Adipocyte (in vitro differentiated cells): ENCODE measurements at regions not wholly inside any gene's neighbourhood (a gene's known extent, or its start where the extent isn't known, plus 50 kb on each side); places are given as distances from the start of the nearest gene placed in this dataset.

Experiments used
- DNase-seq: peaks from one replicate; pipeline ENCODE4 v3.0.0-alpha.2; 2015; ENCODE audit warnings: low read depth
- H3K27me3 ChIP-seq: replicated peaks from 2 replicates; pipeline ENCODE4 v1.7.0; 2013; ENCODE audit warnings: mild to moderate bottlenecking, low read length, moderate library complexity; ENCODE audit not compliant: control insufficient read depth, insufficient read depth
- H3K36me3 ChIP-seq: 2 replicates; pipeline ENCODE4 v1.7.0; 2013; ENCODE audit warnings: low read length, mild to moderate bottlenecking, moderate library complexity; ENCODE audit not compliant: control insufficient read depth, insufficient read depth, severe bottlenecking
- H3K4me1 ChIP-seq: 2 replicates; pipeline ENCODE4 v1.7.0; 2013; ENCODE audit warnings: mild to moderate bottlenecking, low read length, moderate library complexity; ENCODE audit not compliant: control insufficient read depth, insufficient read depth
- H3K4me3 ChIP-seq: 2 replicates; pipeline ENCODE4 v1.7.0; 2013; ENCODE audit warnings: mild to moderate bottlenecking, low read length, moderate library complexity
- H3K9ac ChIP-seq: 2 replicates; pipeline ENCODE4 v1.7.0; 2013; ENCODE audit warnings: mild to moderate bottlenecking, low read length, moderate library complexity
- H3K9me3 ChIP-seq: 2 replicates; pipeline ENCODE4 v1.7.0; 2013; ENCODE audit warnings: mild to moderate bottlenecking, low read length, moderate library complexity; ENCODE audit not compliant: control insufficient read depth

- no peak for DNase-seq
- no peaks in the 10 kb centered on the region for H3K36me3 ChIP-seq
- no peak overlapping the region for H3K9ac ChIP-seq
- H3K9me3 ChIP-seq, result peaks cover 19% of the 10 kb centered on the region
- H3K27me3 ChIP-seq, result no peaks in the 10 kb centered on the region
- no peak overlapping the region for H3K4me3 ChIP-seq
- no peaks in the 10 kb centered on the region for H3K4me1 ChIP-seq
Measured at GRCh38 chr7:94813917-94814316, 93.5 kb upstream of the PPP1R9A start.

GRCh38 chr7:94823947-94824346 lies 83.4 kb upstream of the PPP1R9A start:
- Histone ChIP-seq H3K36me3 (no peaks in the 10 kb centered on the region), H3K27me3 (no peaks in the 10 kb centered on the region), H3K4me3 (no peak overlapping the region), H3K9me3 (peaks cover 6% of the 10 kb centered on the region), H3K4me1 (no peaks in the 10 kb centered on the region), H3K9ac (no peak overlapping the region)
- peak; percentile 7 for DNase-seq

- Histone ChIP-seq H3K27me3 (no peaks in the 10 kb centered on the region), H3K9me3 (no peaks in the 10 kb centered on the region), H3K9ac (no peak overlapping the region), H3K4me1 (no peaks in the 10 kb centered on the region), H3K4me3 (no peak overlapping the region), H3K36me3 (no peaks in the 10 kb centered on the region)
- no peak for DNase-seq
Measured at GRCh38 chr7:94829987-94830386, 77.4 kb upstream of the PPP1R9A start.

- H3K27me3 ChIP-seq, result no peaks in the 10 kb centered on the region
- DNase-seq, result no peak
- no peaks in the 10 kb centered on the region for H3K9me3 ChIP-seq
- H3K36me3 ChIP-seq, result no peaks in the 10 kb centered on the region
- no peak overlapping the region for H3K9ac ChIP-seq
- H3K4me3 ChIP-seq, result no peak overlapping the region
- H3K4me1 ChIP-seq, result no peaks in the 10 kb centered on the region
Measured at GRCh38 chr7:94832051-94832450, 75.3 kb upstream of the PPP1R9A start.

GRCh38 chr7:94834359-94834758 lies 73.0 kb upstream of the PPP1R9A start:
- Histone ChIP-seq H3K9ac (no peak overlapping the region), H3K9me3 (peaks cover 23% of the 10 kb centered on the region), H3K4me3 (no peak overlapping the region), H3K36me3 (no peaks in the 10 kb centered on the region), H3K4me1 (no peaks in the 10 kb centered on the region), H3K27me3 (no peaks in the 10 kb centered on the region)
- no peak for DNase-seq

GRCh38 chr7:94838717-94839116 lies 68.7 kb upstream of the PPP1R9A start:
- no peak for DNase-seq
- no peaks in the 10 kb centered on the region for H3K36me3 ChIP-seq
- no peak overlapping the region for H3K9ac ChIP-seq
- peak overlapping the region; percentile 9 for H3K4me3 ChIP-seq
- H3K4me1 ChIP-seq, result no peaks in the 10 kb centered on the region
- H3K27me3 ChIP-seq, result no peaks in the 10 kb centered on the region
- H3K9me3 ChIP-seq, result peaks cover 50% of the 10 kb centered on the region

- Histone ChIP-seq H3K27me3 (no peaks in the 10 kb centered on the region), H3K4me1 (no peaks in the 10 kb centered on the region), H3K36me3 (no peaks in the 10 kb centered on the region), H3K9me3 (peaks cover 50% of the 10 kb centered on the region), H3K4me3 (no peak overlapping the region), H3K9ac (no peak overlapping the region)
- DNase-seq, result no peak
Measured at GRCh38 chr7:94843553-94843952, 63.8 kb upstream of the PPP1R9A start.

GRCh38 chr7:94848531-94848930 lies 58.9 kb upstream of the PPP1R9A start:
- H3K27me3 ChIP-seq, result no peaks in the 10 kb centered on the region
- H3K9me3 ChIP-seq, result peaks cover 16% of the 10 kb centered on the region
- no peaks in the 10 kb centered on the region for H3K36me3 ChIP-seq
- H3K4me1 ChIP-seq, result no peaks in the 10 kb centered on the region
- no peak for DNase-seq
- H3K4me3 ChIP-seq, result no peak overlapping the region
- no peak overlapping the region for H3K9ac ChIP-seq

- Histone ChIP-seq H3K4me3 (no peak overlapping the region), H3K9me3 (peaks cover 11% of the 10 kb centered on the region), H3K36me3 (no peaks in the 10 kb centered on the region), H3K9ac (no peak overlapping the region), H3K4me1 (no peaks in the 10 kb centered on the region), H3K27me3 (no peaks in the 10 kb centered on the region)
- no peak for DNase-seq
Measured at GRCh38 chr7:94848992-94849576, 58.3 kb upstream of the PPP1R9A start.

GRCh38 chr7:94849636-94850208 lies 57.7 kb upstream of the PPP1R9A start:
- H3K36me3 ChIP-seq, result no peaks in the 10 kb centered on the region
- H3K9me3 ChIP-seq, result peaks cover 8% of the 10 kb centered on the region
- H3K9ac ChIP-seq, result no peak overlapping the region
- no peaks in the 10 kb centered on the region for H3K27me3 ChIP-seq
- no peak overlapping the region for H3K4me3 ChIP-seq
- no peak for DNase-seq
- no peaks in the 10 kb centered on the region for H3K4me1 ChIP-seq

GRCh38 chr7:94855589-94855988 lies 51.8 kb upstream of the PPP1R9A start:
- no peaks in the 10 kb centered on the region for H3K9me3 ChIP-seq
- H3K4me3 ChIP-seq, result no peak overlapping the region
- H3K4me1 ChIP-seq, result no peaks in the 10 kb centered on the region
- H3K9ac ChIP-seq, result no peak overlapping the region
- H3K36me3 ChIP-seq, result no peaks in the 10 kb centered on the region
- no peak for DNase-seq
- no peaks in the 10 kb centered on the region for H3K27me3 ChIP-seq

GRCh38 chr7:94856643-94857042 lies 50.8 kb upstream of the PPP1R9A start:
- no peaks in the 10 kb centered on the region for H3K9me3 ChIP-seq
- H3K36me3 ChIP-seq, result no peaks in the 10 kb centered on the region
- H3K4me3 ChIP-seq, result no peak overlapping the region
- DNase-seq, result no peak
- H3K4me1 ChIP-seq, result no peaks in the 10 kb centered on the region
- no peaks in the 10 kb centered on the region for H3K27me3 ChIP-seq
- no peak overlapping the region for H3K9ac ChIP-seq
